HG02943 (cell line): ENCODE measurements at regions not wholly inside any gene's neighbourhood (a gene's known extent, or its start where the extent isn't known, plus 50 kb on each side); places are given as distances from the start of the nearest gene placed in this dataset.
"Not testable (repeated sequence)": the region's sequence is repeated elsewhere in the genome, so short reads cannot be mapped to it uniquely, and the experiment has no call there.

Source experiments
- ATAC-seq: cut with Tn5 transposase; IDR thresholded peaks from one replicate; pipeline ENCODE4 v1.9.1; 2021; ENCODE audit warnings: mild to moderate bottlenecking, low read depth, moderate library complexity; ENCODE audit not compliant: unreplicated experiment

DNA sequence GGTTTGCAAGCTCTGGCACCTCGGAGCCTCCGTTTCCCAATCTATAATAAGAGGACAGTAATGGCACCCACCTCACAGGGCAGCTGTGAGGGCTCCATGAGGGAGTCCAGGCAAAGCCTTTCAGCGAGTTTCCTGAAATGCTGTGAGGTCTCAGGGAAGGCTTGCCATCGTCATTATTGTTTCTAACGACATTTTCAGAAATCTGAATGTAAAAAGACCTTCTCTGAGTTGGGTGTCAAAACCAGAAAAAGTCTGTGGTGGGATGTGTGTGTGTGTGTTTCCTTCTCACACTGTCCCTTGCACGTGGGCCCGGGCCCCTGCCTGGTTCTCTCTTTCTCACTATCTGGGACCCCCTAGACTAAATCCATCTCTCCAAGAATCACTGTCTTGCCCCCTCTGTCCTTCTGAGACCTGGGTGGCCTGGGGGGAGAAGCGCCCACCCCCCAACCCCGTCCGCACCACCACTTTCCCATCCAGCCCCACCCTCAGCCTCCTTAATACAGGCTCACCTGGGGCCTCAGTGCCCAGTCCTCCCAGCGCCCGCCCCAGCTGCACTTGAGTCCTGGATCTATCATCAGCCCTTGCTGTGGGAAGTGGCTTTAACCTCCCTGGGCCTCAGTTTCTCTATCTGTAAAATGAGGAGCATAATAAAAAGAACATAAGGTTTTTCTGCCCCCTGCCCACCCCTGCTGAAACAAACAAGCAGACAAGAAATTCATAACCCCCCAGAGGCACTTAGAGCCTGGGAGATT is 180.3 kb downstream of the C9orf50 start:
- ATAC-seq, result no peak

DNA sequence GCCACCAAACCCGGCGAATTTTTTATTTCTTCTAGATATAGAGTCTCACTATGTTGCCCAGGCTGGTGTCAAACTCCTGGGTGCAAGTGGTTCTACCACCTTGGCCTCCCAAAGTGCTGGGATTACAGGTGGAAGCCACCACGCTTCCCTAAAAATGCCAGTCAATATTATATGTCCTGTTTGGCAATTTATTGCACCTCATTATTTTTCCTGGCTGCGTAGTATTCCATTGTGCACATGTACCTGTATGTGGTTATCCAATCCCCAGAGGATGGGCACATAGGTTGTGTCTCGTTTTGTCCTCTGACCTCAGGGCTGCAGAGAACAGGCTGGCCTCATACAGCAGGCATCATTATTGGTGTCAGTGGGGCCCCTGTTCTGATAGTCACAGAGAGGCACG is 181.7 kb downstream of the C9orf50 start:
- ATAC-seq, result no peak

DNA sequence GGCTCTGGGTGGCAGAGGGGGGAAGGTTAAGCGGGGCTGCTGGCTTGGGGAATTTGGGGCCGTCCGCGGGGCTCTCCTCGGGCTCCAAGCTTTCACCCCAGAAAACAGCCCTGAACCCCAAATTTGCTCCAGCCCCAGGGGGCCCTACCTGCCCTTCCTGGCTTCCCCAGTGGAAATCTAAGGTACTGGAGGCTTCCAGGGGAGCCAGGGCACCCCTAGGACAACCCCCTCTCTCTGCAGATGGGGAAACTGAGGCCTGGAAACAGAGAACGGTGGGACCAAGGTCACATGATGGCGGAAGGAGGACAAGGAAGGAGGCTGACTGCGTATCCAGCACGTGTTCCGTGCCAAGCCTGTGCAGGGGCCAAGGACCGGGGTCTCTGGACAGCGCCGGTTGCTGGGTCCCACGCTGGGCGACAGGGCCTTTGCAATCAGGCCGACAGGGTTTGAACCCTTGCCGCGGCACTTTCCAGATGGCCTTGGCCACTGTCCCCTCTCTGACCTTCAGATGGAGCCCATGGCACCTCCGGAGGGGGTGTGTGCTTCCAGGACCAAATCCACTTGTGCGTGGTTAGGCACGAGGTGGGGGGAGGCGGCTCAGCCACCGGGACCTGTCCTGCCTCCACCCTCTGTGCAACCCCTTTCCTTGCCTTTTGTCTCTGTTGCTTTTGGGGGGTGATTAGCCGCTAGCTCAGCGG is 183.1 kb downstream of the C9orf50 start:
- no peak for ATAC-seq

DNA sequence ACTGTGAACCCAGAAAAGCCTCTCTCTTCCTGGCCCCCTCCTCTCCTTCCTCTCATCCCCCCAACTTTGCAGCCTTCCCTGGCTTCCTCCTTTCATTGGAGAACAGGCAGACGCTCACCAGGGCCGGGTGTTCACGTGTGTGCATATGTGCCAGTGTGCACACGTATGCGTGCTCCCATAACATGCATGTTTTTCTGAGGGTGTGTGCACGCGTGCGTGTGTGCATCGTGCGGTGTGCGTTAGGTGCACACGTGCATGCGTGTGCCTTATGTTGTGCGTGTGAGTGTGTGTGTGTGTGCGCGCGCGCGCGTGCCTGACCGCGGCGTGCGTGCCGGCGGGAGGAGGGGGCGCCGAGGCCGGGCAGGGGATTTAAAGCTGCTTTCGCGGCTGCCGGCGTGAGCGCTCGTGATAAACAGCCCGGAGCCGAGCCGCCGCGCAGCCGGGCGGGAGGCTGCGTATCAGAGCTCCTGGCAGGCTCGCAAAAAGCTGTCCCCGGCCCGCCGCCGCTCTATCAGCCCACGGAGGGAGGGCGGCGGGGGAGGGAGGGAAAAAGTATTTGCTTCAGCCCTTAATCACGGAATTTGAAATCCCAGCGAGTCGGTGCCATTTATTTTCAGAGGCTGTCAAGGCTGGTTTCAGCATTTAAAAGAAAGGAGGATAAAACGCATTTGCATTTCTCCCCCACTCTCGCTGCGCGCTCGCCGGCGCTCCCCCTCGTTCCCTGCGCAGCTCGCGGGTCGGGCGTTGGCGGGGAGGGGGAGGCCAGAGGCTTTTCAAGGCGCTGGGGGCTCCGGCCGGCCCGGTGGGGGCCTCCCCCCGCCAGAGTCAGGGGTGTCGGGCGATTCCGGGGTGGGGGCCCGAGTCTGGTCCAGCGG is 183.9 kb downstream of the C9orf50 start:
- no peak for ATAC-seq

DNA sequence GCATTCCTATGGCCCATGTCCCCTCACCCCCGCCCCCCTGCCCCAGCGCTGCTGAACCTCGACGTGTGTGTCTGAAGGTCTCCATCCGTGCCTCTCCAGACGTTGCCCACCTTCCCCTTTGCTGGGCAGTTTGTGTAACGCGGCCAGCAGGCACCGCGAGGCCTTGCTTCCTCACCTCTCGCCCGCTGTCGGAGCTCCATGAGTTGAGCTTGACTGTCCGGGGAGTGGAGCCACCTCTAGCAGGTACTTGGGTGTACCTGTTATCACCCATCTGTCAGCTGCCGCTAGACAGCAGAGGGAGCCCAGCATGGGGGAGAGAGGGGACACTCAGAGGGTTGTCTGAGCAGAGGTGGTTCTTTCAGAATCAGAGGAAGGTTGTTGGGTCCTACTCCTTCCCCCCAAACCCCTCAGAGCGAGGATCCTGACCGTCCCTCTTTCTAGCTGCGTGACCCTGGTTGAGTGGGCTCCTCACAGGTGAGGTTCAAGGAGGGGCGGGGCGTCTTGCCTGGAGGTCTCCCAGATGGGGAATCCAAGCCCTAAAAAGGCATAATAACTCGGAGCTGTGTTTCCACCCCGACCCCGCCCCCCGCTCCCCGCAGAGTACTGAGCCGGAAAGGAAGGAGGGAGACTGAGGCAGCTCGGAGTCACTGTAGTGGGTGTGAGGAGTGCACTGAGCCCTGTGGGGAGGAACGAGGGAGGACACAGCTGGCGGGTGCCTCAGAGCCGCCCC is 184.7 kb downstream of the C9orf50 start:
- no peak for ATAC-seq

DNA sequence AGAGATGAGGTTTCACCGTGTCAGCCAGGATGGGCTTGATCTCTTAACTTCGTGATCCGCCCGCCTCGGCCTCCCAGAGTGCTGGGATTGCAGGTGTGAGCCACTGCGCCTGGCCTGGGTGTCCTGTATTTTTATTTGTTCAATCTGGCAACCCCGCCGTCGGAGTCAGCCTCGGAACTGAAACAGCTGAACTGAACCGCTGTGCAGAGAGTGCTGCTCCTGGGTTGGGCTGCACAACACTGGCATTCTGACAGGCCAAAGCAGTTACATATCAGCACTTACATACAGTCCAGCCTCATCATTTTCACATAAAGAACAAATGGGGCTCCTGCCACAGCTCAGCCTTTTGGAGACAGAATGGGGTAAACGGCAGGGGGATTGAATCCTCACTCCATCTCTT is 185.6 kb downstream of the C9orf50 start:
- no peak for ATAC-seq

DNA sequence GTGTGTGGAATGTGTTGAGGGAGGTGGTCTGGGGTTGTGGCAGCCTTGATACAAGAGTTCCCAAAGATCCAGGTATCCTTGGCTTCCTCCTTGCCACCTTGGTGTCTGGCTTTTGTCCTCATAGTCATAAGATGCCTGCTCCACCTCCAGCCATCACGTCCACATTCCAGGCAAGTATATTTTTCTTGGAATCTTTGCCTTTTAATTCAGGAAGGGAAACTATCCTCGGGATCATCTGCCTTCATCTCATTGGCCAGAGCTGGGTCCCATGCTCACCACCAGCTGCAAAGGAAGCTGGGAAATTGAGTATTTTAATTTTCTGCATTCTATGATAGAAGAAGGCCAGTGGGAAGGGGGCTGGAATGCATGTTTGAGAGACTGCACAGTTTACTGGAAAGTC is 186.7 kb downstream of the C9orf50 start:
- no peak for ATAC-seq

DNA sequence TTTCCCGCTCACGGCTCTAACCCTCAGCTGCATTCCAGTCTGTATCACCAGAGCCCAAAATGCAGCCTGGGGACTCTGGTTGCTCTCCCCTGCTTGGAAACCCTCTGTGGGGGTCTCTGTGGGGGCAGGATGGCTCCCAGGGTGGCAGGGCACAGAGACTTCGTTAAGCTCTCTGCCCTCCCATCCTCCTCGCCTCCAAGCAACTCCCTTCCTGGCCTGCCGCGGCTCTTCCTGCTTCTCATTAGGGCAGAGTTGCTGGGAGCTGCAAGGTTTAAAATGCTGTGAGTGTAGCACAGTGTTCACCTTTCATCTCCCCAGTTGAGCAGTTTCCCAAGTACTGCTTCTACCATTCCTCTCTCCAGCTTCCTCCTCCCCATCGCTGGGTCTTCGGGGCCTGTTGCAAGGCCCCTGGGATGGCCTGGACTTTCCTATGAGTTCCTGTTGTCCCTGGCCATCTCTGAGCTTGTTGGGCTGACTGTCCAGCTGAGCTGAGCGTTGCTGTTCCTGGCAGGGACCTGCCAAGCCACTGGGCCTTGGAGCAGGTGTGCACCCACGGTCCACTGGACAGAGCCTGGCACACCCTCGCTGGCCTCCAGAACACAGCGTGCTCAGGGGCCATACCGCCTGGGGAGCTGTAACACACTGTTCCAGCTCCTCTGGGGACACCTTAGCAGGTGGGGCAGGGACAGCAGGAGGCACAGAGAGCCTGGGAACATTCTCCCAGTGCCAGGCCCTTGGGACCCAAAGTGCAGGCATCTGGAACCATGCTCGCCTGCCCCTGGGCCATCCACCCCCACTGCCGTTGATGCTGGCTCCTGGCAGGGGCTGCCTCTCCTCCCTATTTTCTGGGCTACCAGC is 188.4 kb downstream of the C9orf50 start:
- no peak for ATAC-seq

DNA sequence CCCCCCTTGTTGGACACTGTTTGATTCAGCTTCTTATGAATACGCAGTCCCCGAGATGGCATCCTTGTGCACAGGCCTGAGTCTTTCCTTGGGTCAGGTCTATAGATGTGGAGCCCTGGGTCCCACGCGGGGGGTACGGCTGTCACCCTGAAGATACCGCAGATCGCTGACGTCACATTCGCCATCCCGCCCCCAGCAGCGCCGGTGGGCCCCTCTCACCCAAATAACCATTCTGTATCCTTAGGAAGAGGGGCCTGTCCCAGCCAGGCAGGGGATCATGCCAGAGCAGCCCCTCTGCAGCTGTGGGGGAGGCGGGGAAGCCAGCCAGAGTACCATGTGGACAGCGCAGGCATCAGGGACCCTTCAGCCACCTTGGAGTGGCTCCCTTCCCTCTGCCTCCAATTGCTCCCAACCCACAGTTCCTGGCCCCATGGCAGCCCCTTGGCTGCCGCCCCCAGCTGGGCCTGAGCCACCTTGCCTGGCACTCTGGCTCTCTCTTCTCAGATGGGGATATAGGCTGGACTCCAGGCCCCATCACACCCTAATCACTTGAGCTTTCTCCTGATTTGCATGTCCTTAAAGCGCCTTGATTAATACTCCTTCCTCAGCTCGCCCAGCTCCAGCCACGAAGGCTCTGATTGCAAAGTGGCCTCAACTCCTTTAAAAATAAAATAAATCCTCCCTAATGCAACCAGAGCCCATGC is 189.8 kb downstream of the C9orf50 start:
- ATAC-seq, result no peak

DNA sequence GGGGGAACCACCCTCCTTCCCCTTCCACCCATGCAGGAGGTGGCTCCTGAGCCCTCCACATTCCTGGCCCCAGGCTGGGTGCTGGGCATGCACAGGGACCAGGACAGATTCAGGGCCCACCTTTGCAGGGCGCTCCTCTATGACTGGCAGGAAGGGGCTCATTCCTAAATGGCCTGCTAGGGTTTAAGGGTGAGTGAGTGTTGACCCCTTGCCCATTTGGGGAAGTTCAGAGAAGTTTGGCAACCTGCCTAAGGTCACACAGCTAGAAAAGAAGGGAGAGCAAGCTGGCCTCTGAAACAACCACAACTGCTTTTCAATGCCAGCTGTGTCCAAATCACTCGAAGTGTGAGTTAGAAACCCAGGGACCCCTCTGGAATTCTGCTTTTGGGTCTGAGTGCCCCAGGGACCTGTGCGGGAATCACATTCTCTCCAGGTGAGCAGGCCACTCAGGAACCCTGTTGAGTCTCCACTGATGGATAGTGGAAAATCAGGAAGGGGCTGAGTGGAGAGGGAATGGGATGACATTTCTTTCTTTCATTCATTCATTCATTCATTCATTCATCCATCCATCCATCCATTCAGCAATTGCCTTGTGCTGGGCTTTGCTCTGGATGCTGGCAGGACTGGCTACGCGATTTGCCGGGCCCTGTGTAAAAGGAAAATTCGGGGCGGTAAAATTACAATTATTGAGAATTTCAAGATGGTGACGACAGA is 191.9 kb downstream of the C9orf50 start:
- ATAC-seq, result no peak

DNA sequence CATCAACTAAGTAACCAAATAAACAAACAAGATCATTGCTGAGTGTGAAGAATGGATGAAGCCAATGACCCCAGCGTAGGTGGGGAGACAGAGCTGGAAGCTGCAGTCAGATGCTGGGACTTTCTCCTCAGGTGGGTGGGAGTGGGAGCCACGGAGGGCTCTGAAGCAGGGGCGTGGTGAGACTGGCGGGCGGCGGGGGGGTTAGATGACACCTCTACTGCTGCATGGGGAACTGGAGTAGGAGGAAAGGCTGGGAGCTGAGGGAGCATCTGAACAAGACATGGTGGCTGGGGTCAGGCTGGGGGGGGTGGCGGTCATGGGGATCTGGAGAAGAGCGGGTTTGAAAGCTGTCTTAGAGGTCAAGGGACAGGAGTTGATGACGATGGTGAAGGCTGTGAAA is 193.8 kb downstream of the C9orf50 start:
- ATAC-seq, result no peak

DNA sequence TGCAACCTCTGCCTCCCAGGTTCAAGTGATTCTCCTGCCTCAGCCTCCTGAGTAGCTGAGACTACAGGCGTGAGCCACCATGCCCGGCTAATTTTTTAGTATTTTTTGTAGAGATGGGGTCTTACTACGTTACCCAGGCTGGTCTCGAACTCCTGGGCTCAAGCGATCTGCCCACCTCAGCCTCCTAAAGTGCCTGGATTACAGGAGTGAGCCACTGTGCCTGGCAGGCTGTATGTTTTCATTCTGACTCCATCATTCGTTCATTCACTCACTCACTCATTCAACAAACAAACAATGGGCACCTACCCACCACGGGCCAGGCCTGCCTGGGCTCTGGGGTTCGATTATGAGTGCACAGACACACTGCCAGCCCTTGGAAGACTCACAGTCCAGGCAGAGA is 197.1 kb downstream of the C9orf50 start:
- ATAC-seq, result not testable (repeated sequence)

DNA sequence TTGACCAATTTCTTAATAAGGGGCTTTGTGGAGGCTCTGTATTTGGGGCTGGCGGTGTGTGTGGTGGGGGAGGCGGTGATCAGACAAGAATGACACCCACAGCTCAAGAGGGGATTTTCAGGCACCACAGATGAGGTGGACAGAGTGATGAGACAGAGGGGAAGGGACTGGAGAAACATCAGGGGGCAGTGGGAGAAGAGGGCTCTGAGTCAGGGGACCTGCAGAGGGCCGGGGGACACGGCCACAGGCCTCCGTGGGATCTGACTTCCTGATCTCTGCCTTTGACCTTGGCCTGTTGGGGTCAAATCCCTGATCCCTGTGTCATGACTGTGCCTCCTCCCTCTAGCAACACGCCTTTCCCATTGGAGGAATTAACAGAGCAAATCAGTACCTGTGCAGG is 197.7 kb downstream of the C9orf50 start:
- no peak for ATAC-seq

DNA sequence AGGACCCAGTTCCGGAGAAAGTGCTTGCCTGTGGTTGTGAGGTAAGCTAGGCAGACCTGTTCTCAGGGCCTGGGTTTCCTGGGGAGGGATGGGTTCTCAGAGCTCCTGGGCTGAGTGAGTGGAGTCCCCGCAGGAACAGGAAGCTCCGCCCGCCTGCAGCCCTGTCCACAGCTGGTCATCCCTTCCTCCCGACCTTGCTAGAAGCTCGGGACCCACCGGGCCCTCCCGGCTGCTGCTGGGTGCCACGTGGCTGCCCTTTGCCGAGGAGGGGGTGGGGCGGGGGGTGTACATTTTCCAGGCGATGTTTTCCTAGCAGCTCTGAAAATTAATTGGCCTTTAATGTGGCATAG is 198.1 kb downstream of the C9orf50 start:
- ATAC-seq, result no peak

DNA sequence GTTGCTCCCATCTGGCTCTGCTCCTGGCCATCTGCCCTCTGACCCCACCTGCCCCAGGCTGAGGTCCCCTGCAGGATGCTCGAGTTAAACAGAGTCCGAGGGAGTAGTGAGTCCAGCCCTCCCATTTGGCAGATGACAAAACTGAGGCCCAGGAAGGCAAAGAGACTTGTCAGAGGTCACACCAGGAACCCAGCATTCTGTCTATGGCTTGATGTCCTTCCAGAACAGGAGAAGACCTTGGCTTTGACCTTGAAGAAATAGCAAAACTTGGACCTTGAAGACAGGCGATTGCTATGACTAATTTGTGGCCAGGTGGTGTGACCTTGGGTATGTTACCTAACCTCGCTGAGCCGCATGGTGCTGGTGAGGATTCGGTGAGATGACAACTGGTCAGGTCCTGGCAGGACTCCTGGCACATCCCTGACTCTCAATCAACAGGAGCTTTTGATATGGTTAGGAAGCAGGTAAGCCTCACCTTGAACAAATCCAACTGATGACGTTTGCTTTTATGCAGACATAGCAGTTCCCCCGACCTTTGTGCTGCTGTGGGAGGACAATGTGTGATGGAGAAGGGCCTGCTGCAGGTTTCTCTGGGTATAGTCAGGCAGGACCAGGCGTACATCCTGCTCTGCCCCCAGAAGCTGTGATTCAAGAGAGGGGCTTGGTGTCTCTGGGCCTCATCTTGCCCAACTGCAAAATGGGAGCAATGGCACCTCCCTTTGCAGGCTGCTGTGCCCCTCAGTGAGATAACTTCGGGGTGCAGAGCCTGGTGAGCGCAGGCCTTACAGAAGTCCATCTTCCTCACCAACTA is 198.7 kb downstream of the C9orf50 start:
- ATAC-seq, result no peak

DNA sequence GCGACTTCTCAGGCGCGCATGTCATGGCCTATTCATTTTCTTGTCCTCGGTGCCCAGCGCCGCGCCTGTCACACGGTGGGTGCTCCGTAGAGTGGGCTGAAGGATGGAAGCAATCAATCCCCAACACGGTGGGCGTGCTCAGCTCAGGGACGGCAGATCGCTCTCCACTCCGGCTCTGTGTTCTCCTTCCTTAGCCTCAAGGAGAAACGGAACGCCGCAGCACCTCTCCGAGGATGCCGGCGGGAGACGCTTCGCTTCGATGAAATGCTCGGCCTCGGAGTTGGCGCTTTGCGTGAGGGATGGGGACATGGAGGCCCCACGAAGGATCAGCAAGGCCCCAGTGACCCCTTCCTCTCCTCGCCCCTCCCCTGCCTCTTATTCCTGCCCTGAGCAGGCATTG is 199.5 kb downstream of the C9orf50 start:
- no peak for ATAC-seq

DNA sequence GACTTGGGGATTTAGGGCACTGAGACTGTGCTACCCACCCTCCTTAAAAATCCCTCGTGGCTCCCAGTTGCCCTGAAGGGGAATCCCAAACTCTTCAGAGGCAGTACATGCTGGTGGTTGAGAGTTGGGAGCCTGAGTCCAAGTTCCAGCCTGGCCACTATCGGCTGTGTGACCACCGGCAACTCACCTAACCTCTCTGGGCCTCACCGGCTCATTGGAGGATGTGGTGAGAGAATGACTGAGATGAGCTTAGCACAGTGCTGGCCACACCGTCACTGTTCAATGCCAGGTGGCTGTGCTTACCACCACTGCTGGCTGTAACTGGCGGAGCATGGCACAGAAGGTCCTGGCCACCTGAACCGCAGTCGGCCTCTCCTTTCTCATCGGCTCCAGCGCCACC is 200.2 kb downstream of the C9orf50 start:
- no peak for ATAC-seq

DNA sequence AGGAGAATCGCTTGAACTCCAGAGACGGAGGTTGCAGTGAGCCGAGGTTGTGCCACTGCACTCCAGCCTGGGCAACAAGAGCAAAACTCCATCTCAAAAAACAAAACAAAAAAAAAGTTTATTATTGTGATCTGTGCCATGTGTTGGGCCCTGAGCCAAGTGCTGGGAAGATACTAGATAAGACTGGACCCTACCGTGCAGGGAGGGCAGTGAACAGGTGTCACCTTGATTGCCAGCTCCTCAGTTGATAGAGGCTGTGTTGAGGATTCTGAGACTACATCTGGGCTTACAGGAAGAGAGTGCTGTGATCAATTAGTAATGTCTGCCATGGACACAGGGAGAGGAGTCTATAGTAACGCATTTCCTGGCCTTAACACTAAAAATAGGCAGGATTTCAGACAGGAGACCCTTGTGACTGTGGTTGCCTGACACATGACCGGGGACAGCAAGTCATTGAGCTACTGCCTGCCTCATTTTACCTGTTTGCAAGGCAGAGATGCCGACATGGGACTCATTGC is 201.5 kb downstream of the C9orf50 start:
- no peak for ATAC-seq
